Naive thymus-derived CD4-positive, alpha-beta T cell (primary cell): ENCODE measurements at regions not wholly inside any gene's neighbourhood (a gene's known extent, or its start where the extent isn't known, plus 50 kb on each side); places are given as distances from the start of the nearest gene placed in this dataset.

Experiments
- ATAC-seq: fragments of 150-1000 bp; cut with Tn5 transposase; 2 replicates; pipeline ENCODE4 v1.10.0; 2021; ENCODE audit warnings: mild to moderate bottlenecking, moderate library complexity
- CTCF ChIA-PET: fragments of 350-600 bp; sonication (Branson Sonifier 250); formaldehyde crosslinking; loops from one replicate; lab custom pipeline; 2021; ENCODE audit warnings: antibody characterized with exemption; lab: Charles Lee
- POLR2A ChIA-PET: fragments of 350-600 bp; sonication (Branson Sonifier 250); formaldehyde crosslinking; loops from one replicate; lab custom pipeline; 2021; ENCODE audit warnings: antibody characterized with exemption, inconsistent platforms; lab: Charles Lee
- DNase-seq, 9 donors: peaks; one replicate each; pipeline versions ENCODE4 v3.0.0 to v3.0.0-alpha.2; 2020 to 2022; ENCODE audit warnings: mixed read lengths in 1 of 9
- H3K27ac ChIP-seq: one replicate; pipeline ENCODE4 v1.7.0; 2013; ENCODE audit warnings: mild to moderate bottlenecking, low read depth, low read length, moderate library complexity
- H3K27me3 ChIP-seq, 2 donors: one replicate each; pipeline ENCODE4 v1.7.0; 2013; ENCODE audit warnings: low read length in 2 of 2, mild to moderate bottlenecking in 2 of 2, moderate library complexity in 2 of 2; ENCODE audit not compliant: control insufficient read depth in 2 of 2, insufficient read depth in 2 of 2
- H3K36me3 ChIP-seq, 3 experiments: 1 replicate in 2 of 3; 2 replicates in 1 of 3; pipeline ENCODE4 v1.7.0; 2013; ENCODE audit warnings: low read length in 3 of 3, mild to moderate bottlenecking in 3 of 3, moderate library complexity in 1 of 3; ENCODE audit not compliant: insufficient read depth in 3 of 3, control insufficient read depth in 2 of 3
- H3K4me1 ChIP-seq, 2 donors: one replicate each; pipeline ENCODE4 v1.7.0; 2013; ENCODE audit warnings: low read length in 2 of 2, mild to moderate bottlenecking in 2 of 2, moderate library complexity in 1 of 2; ENCODE audit not compliant: control insufficient read depth in 2 of 2, insufficient read depth in 2 of 2
- H3K4me3 ChIP-seq: 2 replicates; pipeline ENCODE4 v1.7.0; 2013; ENCODE audit warnings: mild to moderate bottlenecking, low read length
- H3K9me3 ChIP-seq, 3 experiments: 1 replicate in 2 of 3; 2 replicates in 1 of 3; pipeline ENCODE4 v1.7.0; 2013; ENCODE audit warnings: low read length in 3 of 3; ENCODE audit not compliant: control insufficient read depth in 2 of 3
- H3K27ac Mint-ChIP-seq, 9 donors: one replicate each; pipeline ENCODE4 v1.8.0; 2020 to 2022; ENCODE audit warnings: mixed read lengths in 9 of 9, mild to moderate bottlenecking in 8 of 9, moderate library complexity in 5 of 9, inconsistent platforms in 2 of 9
- H3K27me3 Mint-ChIP-seq, 5 donors: one replicate each; pipeline ENCODE4 v1.8.0; 2021 to 2022; ENCODE audit warnings: mixed read lengths in 5 of 5, mild to moderate bottlenecking in 1 of 5
- H3K36me3 Mint-ChIP-seq, 5 donors: one replicate each; pipeline ENCODE4 v1.8.0; 2020 to 2022; ENCODE audit warnings: mixed read lengths in 5 of 5, mild to moderate bottlenecking in 3 of 5, inconsistent platforms in 1 of 5
- H3K4me1 Mint-ChIP-seq, 7 donors: one replicate each; pipeline ENCODE4 v1.8.0; 2020 to 2022; ENCODE audit warnings: mixed read lengths in 7 of 7, mild to moderate bottlenecking in 3 of 7, inconsistent platforms in 1 of 7
- H3K4me3 Mint-ChIP-seq, 10 donors: one replicate each; pipeline ENCODE4 v1.8.0; 2020 to 2022; ENCODE audit warnings: mild to moderate bottlenecking in 10 of 10, mixed read lengths in 10 of 10, moderate library complexity in 6 of 10, inconsistent platforms in 2 of 10
- H3K9me3 Mint-ChIP-seq, 11 donors: one replicate each; pipeline ENCODE4 v1.8.0; 2020 to 2022; ENCODE audit warnings: mixed read lengths in 11 of 11, mild to moderate bottlenecking in 4 of 11, inconsistent platforms in 1 of 11, moderate library complexity in 1 of 11
- intact Hi-C, 2 donors: fragments of 100-400 bp; cut with micrococcal nuclease; formaldehyde crosslinking; loops; one replicate each; pipeline ENCODE4 v1.15.1; 2023

GRCh38 chr20:20806121-20807095 is 94.0 kb upstream of the RALGAPA2 start:
- H3K27me3 Mint-ChIP-seq, result peaks cover 0 to 9% (median 8%) of the 10 kb centered on the region in 5 donors
- Histone ChIP-seq H3K4me1 (no peaks in the 10 kb centered on the region), H3K27me3 (no peaks in the 10 kb centered on the region), H3K4me3 (no peak overlapping the region), H3K36me3 (no peaks in the 10 kb centered on the region), H3K27ac (no peak overlapping the region), H3K9me3 (no peaks in the 10 kb centered on the region)
- no peak for ATAC-seq
- no peak for DNase-seq
- peaks cover 0 to 2% (median 0%) of the 10 kb centered on the region in 11 donors for H3K9me3 Mint-ChIP-seq
- ChIA-PET CTCF (no interaction called here), POLR2A (no interaction called here)
- intact Hi-C loops, result no loop called here
- no peaks in the 10 kb centered on the region for H3K36me3 Mint-ChIP-seq
- no peak overlapping the region for H3K27ac Mint-ChIP-seq
- no peak overlapping the region for H3K4me3 Mint-ChIP-seq
- no peaks in the 10 kb centered on the region for H3K4me1 Mint-ChIP-seq

GRCh38 chr20:20803011-20803410 is 90.6 kb upstream of the RALGAPA2 start:
- ChIA-PET CTCF (no interaction called here), POLR2A (no interaction called here)
- H3K27ac Mint-ChIP-seq, result no peak overlapping the region
- no peaks in the 10 kb centered on the region for H3K4me1 Mint-ChIP-seq
- H3K9me3 Mint-ChIP-seq, result peaks cover 0 to 2% (median 0%) of the 10 kb centered on the region in 11 donors
- H3K9me3 ChIP-seq, result no peaks in the 10 kb centered on the region
- intact Hi-C loops, result no loop called here
- peaks cover 0 to 4% (median 0%) of the 10 kb centered on the region in 5 donors for H3K27me3 Mint-ChIP-seq
- no peak overlapping the region for H3K27ac ChIP-seq
- H3K4me1 ChIP-seq, result no peaks in the 10 kb centered on the region
- ATAC-seq (no peak), DNase-seq (no peak)
- no peaks in the 10 kb centered on the region for H3K27me3 ChIP-seq
- no peak overlapping the region for H3K4me3 Mint-ChIP-seq
- no peak overlapping the region for H3K4me3 ChIP-seq
- H3K36me3 ChIP-seq, result no peaks in the 10 kb centered on the region
- no peaks in the 10 kb centered on the region for H3K36me3 Mint-ChIP-seq

GRCh38 chr20:20802328-20802727 is 89.9 kb upstream of the RALGAPA2 start:
- no peak overlapping the region for H3K4me3 Mint-ChIP-seq
- no peak for ATAC-seq

GRCh38 chr20:20799716-20800312 is 87.4 kb upstream of the RALGAPA2 start:
- H3K4me1 Mint-ChIP-seq, result no peaks in the 10 kb centered on the region
- intact Hi-C loops, result no loop called here

More at GRCh38 chr20:20802328-20802727, 89.9 kb upstream of the RALGAPA2 start:
- Histone ChIP-seq H3K9me3 (no peaks in the 10 kb centered on the region), H3K27ac (no peak overlapping the region), H3K4me1 (no peaks in the 10 kb centered on the region), H3K36me3 (no peaks in the 10 kb centered on the region), H3K27me3 (no peaks in the 10 kb centered on the region), H3K4me3 (no peak overlapping the region)
- intact Hi-C loops, result no loop called here
- no peak for DNase-seq
- ChIA-PET POLR2A (no interaction called here), CTCF (no interaction called here)
- Mint-ChIP-seq H3K27ac (no peak overlapping the region), H3K36me3 (no peaks in the 10 kb centered on the region), H3K9me3 (peaks cover 0 to 2% (median 0%) of the 10 kb centered on the region in 11 donors), H3K4me1 (no peaks in the 10 kb centered on the region), H3K27me3 (peaks cover 0 to 4% (median under 1%) of the 10 kb centered on the region in 5 donors)

GRCh38 chr20:20797521-20798310 is 85.3 kb upstream of the RALGAPA2 start:
- POLR2A ChIA-PET, result no interaction called here
- H3K4me3 Mint-ChIP-seq, result no peak overlapping the region
- H3K27ac ChIP-seq, result no peak overlapping the region
- no peaks in the 10 kb centered on the region for H3K9me3 ChIP-seq
- H3K27ac Mint-ChIP-seq, result no peak overlapping the region
- H3K9me3 Mint-ChIP-seq, result peaks cover 0 to 2% (median 0%) of the 10 kb centered on the region in 11 donors
- no peak overlapping the region for H3K4me3 ChIP-seq
- CTCF ChIA-PET, result no interaction called here
- ATAC-seq, result no peak
- DNase-seq, result no peak
- peaks cover 0 to 14% (median 0%) of the 10 kb centered on the region in 5 donors for H3K27me3 Mint-ChIP-seq
- no peaks in the 10 kb centered on the region for H3K4me1 Mint-ChIP-seq
- H3K36me3 ChIP-seq, result no peaks in the 10 kb centered on the region
- H3K4me1 ChIP-seq, result no peaks in the 10 kb centered on the region
- no peaks in the 10 kb centered on the region for H3K27me3 ChIP-seq
- no peaks in the 10 kb centered on the region for H3K36me3 Mint-ChIP-seq
- intact Hi-C loops, result no loop called here

More at GRCh38 chr20:20799716-20800312, 87.4 kb upstream of the RALGAPA2 start:
- no peaks in the 10 kb centered on the region for H3K36me3 ChIP-seq
- no peaks in the 10 kb centered on the region for H3K27me3 ChIP-seq
- H3K4me3 ChIP-seq, result no peak overlapping the region
- no peak overlapping the region for H3K27ac Mint-ChIP-seq
- DNase-seq (no peak), ATAC-seq (no peak)
- no peak overlapping the region for H3K27ac ChIP-seq
- peaks cover 0 to 2% (median 0%) of the 10 kb centered on the region in 11 donors for H3K9me3 Mint-ChIP-seq
- H3K27me3 Mint-ChIP-seq, result peaks cover 0 to 4% (median 0%) of the 10 kb centered on the region in 5 donors
- CTCF ChIA-PET, result no interaction called here
- no peaks in the 10 kb centered on the region for H3K9me3 ChIP-seq
- no peaks in the 10 kb centered on the region for H3K4me1 ChIP-seq
- no peak overlapping the region for H3K4me3 Mint-ChIP-seq
- H3K36me3 Mint-ChIP-seq, result no peaks in the 10 kb centered on the region
- POLR2A ChIA-PET, result no interaction called here

- Mint-ChIP-seq H3K4me1 (no peaks in the 10 kb centered on the region), H3K4me3 (no peak overlapping the region), H3K27ac (no peak overlapping the region), H3K9me3 (peaks cover 0 to 2% (median 0%) of the 10 kb centered on the region in 11 donors), H3K27me3 (peaks cover 0 to 16% (median 0%) of the 10 kb centered on the region in 5 donors), H3K36me3 (no peaks in the 10 kb centered on the region)
- H3K27me3 ChIP-seq, result no peaks in the 10 kb centered on the region
- intact Hi-C loops, result no loop called here
- H3K36me3 ChIP-seq, result no peaks in the 10 kb centered on the region
- H3K9me3 ChIP-seq, result no peaks in the 10 kb centered on the region
- H3K27ac ChIP-seq, result no peak overlapping the region
- no peak overlapping the region for H3K4me3 ChIP-seq
- no peaks in the 10 kb centered on the region for H3K4me1 ChIP-seq
- ChIA-PET POLR2A (no interaction called here), CTCF (no interaction called here)
- no peak for ATAC-seq
- no peak for DNase-seq
These were observed 84.5 kb upstream of the RALGAPA2 start for GRCh38 chr20:20796766-20797440.
